Osteoblast (primary cell): ENCODE measurements at regions not wholly inside any gene's neighbourhood (a gene's known extent, or its start where the extent isn't known, plus 50 kb on each side); places are given as distances from the start of the nearest gene placed in this dataset.
A peak's percentile ranks its signal among the peaks of the same experiment; 100 is the strongest.

Experiments used
- DNase-seq: peaks from one replicate; pipeline ENCODE4 v3.0.0; 2011; ENCODE audit warnings: low spot score, mixed read lengths; ENCODE audit not compliant: insufficient read length; ENCODE audit errors: missing footprints
- H2AFZ ChIP-seq: 2 replicates; pipeline ENCODE4 v1.6.0; 2011; ENCODE audit warnings: mild to moderate bottlenecking, low read length
- H3K27ac ChIP-seq: 2 replicates; pipeline ENCODE4 v1.5.1; 2011; ENCODE audit warnings: mild to moderate bottlenecking, low read depth, low read length, moderate library complexity
- H3K27me3 ChIP-seq: 2 replicates; pipeline ENCODE4 v1.6.0; 2012; ENCODE audit warnings: mild to moderate bottlenecking, control low read depth, inconsistent platforms, low read length, moderate library complexity; ENCODE audit not compliant: insufficient read depth
- H3K36me3 ChIP-seq: 2 replicates; pipeline ENCODE4 v1.5.1; 2011; ENCODE audit warnings: mild to moderate bottlenecking, low read length, control low read depth, moderate library complexity; ENCODE audit not compliant: insufficient read depth
- H3K4me1 ChIP-seq: 2 replicates; pipeline ENCODE4 v1.5.1; 2011; ENCODE audit warnings: mild to moderate bottlenecking, low read length, control low read depth, moderate library complexity; ENCODE audit not compliant: insufficient read depth
- H3K4me2 ChIP-seq: 2 replicates; pipeline ENCODE4 v1.6.0; 2011; ENCODE audit warnings: mild to moderate bottlenecking, low read length; ENCODE audit not compliant: insufficient read depth
- H3K4me3 ChIP-seq: fragments of 200-600 bp; sonication (generic); 3 replicates; pipeline ENCODE4 v1.5.1; 2012; ENCODE audit warnings: mild to moderate bottlenecking, low read length, inconsistent platforms; ENCODE audit not compliant: insufficient read depth
- H3K79me2 ChIP-seq: 2 replicates; pipeline ENCODE4 v1.6.0; 2012; ENCODE audit warnings: mild to moderate bottlenecking, low read length, control low read depth, inconsistent platforms; ENCODE audit not compliant: insufficient read depth
- H3K9me3 ChIP-seq: 2 replicates; pipeline ENCODE4 v1.5.1; 2011; ENCODE audit warnings: low read depth, low read length, control low read depth
- H4K20me1 ChIP-seq: 2 replicates; pipeline ENCODE4 v1.6.0; 2012; ENCODE audit warnings: mild to moderate bottlenecking, low read length, control low read depth; ENCODE audit not compliant: insufficient read depth
- CTCF ChIP-seq: IDR thresholded peaks from 2 replicates; pipeline ENCODE4 v1.5.1; 2011; ENCODE audit warnings: mild to moderate bottlenecking, low read depth, low read length, moderate library complexity; ENCODE audit errors: extremely low read depth

DNA sequence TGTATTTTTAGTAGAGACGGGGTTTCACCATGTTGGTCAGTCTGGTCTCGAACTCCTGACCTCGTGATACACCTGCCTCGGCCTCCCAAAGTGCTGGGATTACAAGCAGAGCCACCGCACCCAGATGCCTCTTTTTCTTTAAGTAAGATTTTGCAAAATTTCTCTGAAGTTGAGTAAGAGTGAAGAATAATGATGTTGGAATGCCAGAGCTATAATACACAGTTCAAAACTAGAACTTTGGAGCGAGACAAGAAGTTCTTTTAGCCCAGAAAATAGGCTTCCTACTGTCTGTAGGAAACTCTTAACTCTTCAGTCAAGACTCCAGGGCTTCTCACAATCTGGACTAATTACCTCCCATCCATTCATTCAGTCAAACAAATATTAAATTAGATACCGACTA is 51.4 kb downstream of the MARCHF4 start:
- Histone ChIP-seq H3K27me3 (no peaks in the 10 kb centered on the region), H4K20me1 (no peaks in the 10 kb centered on the region), H3K4me3 (no peak overlapping the region), H3K4me1 (peaks cover 40% of the 10 kb centered on the region), H2AFZ (no peak overlapping the region), H3K4me2 (no peak overlapping the region), H3K79me2 (peaks cover 7% of the 10 kb centered on the region), H3K27ac (peak overlapping the region; percentile 17), H3K9me3 (no peaks in the 10 kb centered on the region), H3K36me3 (no peaks in the 10 kb centered on the region)
- DNase-seq: no peak
- TF ChIP-seq CTCF: no peak

GRCh38 chr2:216319771-216320170 is 52.5 kb downstream of the MARCHF4 start:
- peak; percentile 80 for DNase-seq
- Histone ChIP-seq H4K20me1 (no peaks in the 10 kb centered on the region), H3K79me2 (peaks cover 7% of the 10 kb centered on the region), H3K4me1 (peaks cover 46% of the 10 kb centered on the region), H3K36me3 (no peaks in the 10 kb centered on the region), H3K9me3 (no peaks in the 10 kb centered on the region), H3K27me3 (no peaks in the 10 kb centered on the region), H3K4me3 (no peak overlapping the region), H2AFZ (peak overlapping the region; percentile 70), H3K4me2 (peak overlapping the region; percentile 37), H3K27ac (peak overlapping the region; percentile 62)
- no peak for TF ChIP-seq CTCF

DNA sequence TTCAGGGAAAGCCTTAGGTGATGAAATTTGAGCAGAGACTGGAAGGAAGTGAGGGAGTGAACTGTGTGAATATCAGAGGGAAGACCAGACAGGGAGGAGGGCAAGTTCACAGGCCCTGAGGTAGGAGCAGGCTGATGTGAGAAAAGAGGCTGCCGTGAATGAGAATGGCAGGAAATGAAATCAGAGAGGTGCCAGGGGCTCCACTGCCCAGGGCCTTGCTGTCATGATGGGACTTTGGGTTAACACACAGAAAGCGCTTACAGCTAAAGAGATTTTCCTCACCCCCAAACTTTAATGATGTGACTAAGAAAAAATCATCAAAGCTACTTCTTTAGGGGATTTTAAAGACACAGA is 53.8 kb downstream of the MARCHF4 start:
- Histone ChIP-seq H3K27me3 (no peaks in the 10 kb centered on the region), H3K9me3 (no peaks in the 10 kb centered on the region), H3K4me3 (no peak overlapping the region), H4K20me1 (no peaks in the 10 kb centered on the region), H2AFZ (peak overlapping the region; percentile 65), H3K4me1 (peaks cover 46% of the 10 kb centered on the region), H3K36me3 (no peaks in the 10 kb centered on the region), H3K27ac (peak overlapping the region; percentile 40), H3K79me2 (peaks cover 7% of the 10 kb centered on the region), H3K4me2 (no peak overlapping the region)
- DNase-seq: no peak
- no peak for TF ChIP-seq CTCF

GRCh38 chr2:216317831-216318520 is 54.3 kb downstream of the MARCHF4 start:
- peak overlapping the region; percentile 54 for H3K4me2 ChIP-seq
- H3K79me2 ChIP-seq: peaks cover 7% of the 10 kb centered on the region
- no peak overlapping the region for H3K4me3 ChIP-seq
- peak; percentile 66 for DNase-seq
- TF ChIP-seq CTCF: no peak
- no peaks in the 10 kb centered on the region for H4K20me1 ChIP-seq
- H3K36me3 ChIP-seq: no peaks in the 10 kb centered on the region
- H3K27ac ChIP-seq: peak overlapping the region; percentile 40
- H3K4me1 ChIP-seq: peaks cover 46% of the 10 kb centered on the region
- no peaks in the 10 kb centered on the region for H3K27me3 ChIP-seq
- H2AFZ ChIP-seq: peak overlapping the region; percentile 65
- no peaks in the 10 kb centered on the region for H3K9me3 ChIP-seq
